ENCODE measurements at regions not wholly inside any gene's neighbourhood (a gene's known extent, or its start where the extent isn't known, plus 50 kb on each side); places are given as distances from the start of the nearest gene placed in this dataset.

DNA sequence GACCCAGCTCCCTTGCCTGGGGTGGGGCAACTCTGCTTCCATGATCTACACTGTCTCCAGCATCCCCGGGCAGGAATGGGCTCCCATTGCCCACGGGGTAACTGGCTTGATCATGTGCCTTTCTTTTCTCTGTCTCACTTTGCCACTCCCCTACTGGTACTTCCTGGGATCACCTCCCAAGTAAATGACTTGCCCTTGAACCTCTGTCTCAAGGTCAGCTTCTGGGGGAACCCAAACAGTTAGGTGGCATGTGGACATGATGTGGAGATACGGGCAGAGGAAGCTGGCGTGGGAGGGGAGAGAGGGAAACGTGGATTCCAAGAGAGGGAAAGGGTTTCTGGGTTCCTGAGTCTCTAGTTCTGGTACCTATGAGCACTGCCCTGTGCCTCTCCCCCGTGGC, 63.8 kb upstream of the RALY start:
- no peak overlapping the region for H2BK5ac ChIP-seq (ENCODE audit: low read depth, low read length, poor library complexity, severe bottlenecking)
- no peak overlapping the region for H4K8ac ChIP-seq (ENCODE audit: low read depth in 2 of 2, low read length in 2 of 2)
- H3K9me1 ChIP-seq (ENCODE audit: insufficient read depth, low read length), result peaks cover 9% of the 10 kb centered on the region
- no peak overlapping the region for H3K4me3 ChIP-seq (ENCODE audit: insufficient read depth, low read depth, low read length)
- no peaks in the 10 kb centered on the region for H4K20me1 ChIP-seq (ENCODE audit: insufficient read depth, low read length)
- TF ChIP-seq RAD21 (IDR thresholded peaks at IDR 0.05; ENCODE audit: low read length), result no peak
- no peak for TF ChIP-seq MAZ (IDR thresholded peaks at IDR 0.05; ENCODE audit: borderline replicate concordance, low read depth, low read length)
- no peak for TF ChIP-seq FOS (IDR thresholded peaks at IDR 0.05; ENCODE audit: low read depth, low read length)
- TF ChIP-seq BHLHE40 (IDR thresholded peaks at IDR 0.05; ENCODE audit: low read depth, low read length), result no peak
- no peak overlapping the region for H2AFZ ChIP-seq (replicated peaks; ENCODE audit: low read length, poor library complexity)
- H3K56ac ChIP-seq (ENCODE audit: extremely low read depth, insufficient read depth, low read length), result no peak overlapping the region
- intact Hi-C loops (cut with micrococcal nuclease), result no loop called here
- no peak overlapping the region for H3K27ac ChIP-seq (ENCODE audit: insufficient read depth, low read length)
- no peak overlapping the region for H3K18ac ChIP-seq (ENCODE audit: low read depth, low read length)
- H4K91ac ChIP-seq (ENCODE audit: insufficient read depth, low read depth, low read length), result no peak overlapping the region
- no peak overlapping the region for H3K14ac ChIP-seq (replicated peaks; ENCODE audit: low read depth, low read length)
- H3K36me3 ChIP-seq (ENCODE audit: control insufficient read depth, insufficient read depth, low read length), result no peaks in the 10 kb centered on the region
- H3K9me3 ChIP-seq (ENCODE audit: control insufficient read depth, insufficient read depth, low read length), result no peaks in the 10 kb centered on the region
- dilution Hi-C loops (cut with HindIII; ENCODE audit: low sequenced_read_pairs, unreplicated experiment), result no loop called here
- no peak overlapping the region for H3K4me2 ChIP-seq (ENCODE audit: low read depth, low read length)
- no peak overlapping the region for H2BK120ac ChIP-seq (ENCODE audit: low read depth, low read length)
- no peak for ATAC-seq (ENCODE audit: low read depth)
- no peaks in the 10 kb centered on the region for H3K79me1 ChIP-seq (ENCODE audit: low read depth in 1 of 2, low read length in 2 of 2)
- no peak overlapping the region for H2AK5ac ChIP-seq (ENCODE audit: low read depth, low read length)
- in situ Hi-C loops (cut with MboI; ENCODE audit: low sequenced_read_pairs), result no loop called here
- DNase-seq, result no peak
- CTCF ChIA-PET, result no interaction called here
- H2BK15ac ChIP-seq (ENCODE audit: low read depth, low read length), result no peak overlapping the region
- H2BK20ac ChIP-seq (ENCODE audit: low read depth, low read length), result no peak overlapping the region
- 0 out of 2 replicates have a peak, but pooled peaks cover 3% of the 10 kb centered on the region for H3K4me1 ChIP-seq (ENCODE audit: control insufficient read depth, insufficient read depth, low read length)
- H4K5ac ChIP-seq (ENCODE audit: low read depth, low read length), result no peak overlapping the region
- H3K4ac ChIP-seq (ENCODE audit: low read depth, low read length), result no peak overlapping the region
- POLR2A ChIA-PET (ENCODE audit: unreplicated experiment), result no interaction called here
- BruUV-seq (replicated peaks), result no TSS peak
- no CpG with 5 or more reads among the region's 6 CpGs for WGBS, 2 experiments (ENCODE audit: extremely low coverage in 2 of 2, insufficient read length in 1 of 2)
- no peak overlapping the region for H2AK9ac ChIP-seq (replicated peaks; ENCODE audit: low read depth, low read length, poor library complexity)
- peaks cover 19% of the 10 kb centered on the region for H3K27me3 ChIP-seq (ENCODE audit: control insufficient read depth, insufficient read depth, low read length)
- H3K9ac ChIP-seq (ENCODE audit: low read depth, low read length), result no peak overlapping the region
- H3K23ac ChIP-seq (ENCODE audit: low read depth, low read length), result no peak overlapping the region
